ENCODE measurements at regions not wholly inside any gene's neighbourhood (a gene's known extent, or its start where the extent isn't known, plus 50 kb on each side); places are given as distances from the start of the nearest gene placed in this dataset.

DNA sequence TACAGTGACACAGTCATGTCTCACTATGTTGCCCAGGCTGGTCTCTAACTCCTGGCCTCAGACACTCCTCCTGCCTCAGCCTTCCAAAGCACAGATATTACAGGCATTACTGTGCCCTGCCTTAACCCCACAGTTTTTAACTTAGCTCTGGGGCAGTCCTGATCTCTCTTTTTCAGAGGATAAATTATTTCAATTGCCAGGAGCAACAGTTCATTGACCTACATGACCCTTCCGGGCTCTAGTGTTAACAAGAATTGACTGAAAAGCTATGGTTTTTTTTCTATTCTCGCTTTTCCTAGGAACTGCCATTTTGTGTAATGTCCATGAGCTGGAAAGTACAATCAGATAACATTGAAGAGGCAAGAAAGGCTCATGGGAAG, 92.8 kb downstream of the HNRNPLL start:
- Mint-ChIP-seq H3K27me3 (ENCODE audit: low read depth) (no peaks in the 10 kb centered on the region), H3K9me3 (no peaks in the 10 kb centered on the region), H3K27ac (peak overlapping the region in 2 of 3 experiments; percentile 60 to 75), H3K36me3 (ENCODE audit: low read depth) (no peaks in the 10 kb centered on the region), H3K4me3 (no peak overlapping the region), H3K4me1 (peaks cover 58% of the 10 kb centered on the region)
- TF ChIP-seq, protein P1, sequence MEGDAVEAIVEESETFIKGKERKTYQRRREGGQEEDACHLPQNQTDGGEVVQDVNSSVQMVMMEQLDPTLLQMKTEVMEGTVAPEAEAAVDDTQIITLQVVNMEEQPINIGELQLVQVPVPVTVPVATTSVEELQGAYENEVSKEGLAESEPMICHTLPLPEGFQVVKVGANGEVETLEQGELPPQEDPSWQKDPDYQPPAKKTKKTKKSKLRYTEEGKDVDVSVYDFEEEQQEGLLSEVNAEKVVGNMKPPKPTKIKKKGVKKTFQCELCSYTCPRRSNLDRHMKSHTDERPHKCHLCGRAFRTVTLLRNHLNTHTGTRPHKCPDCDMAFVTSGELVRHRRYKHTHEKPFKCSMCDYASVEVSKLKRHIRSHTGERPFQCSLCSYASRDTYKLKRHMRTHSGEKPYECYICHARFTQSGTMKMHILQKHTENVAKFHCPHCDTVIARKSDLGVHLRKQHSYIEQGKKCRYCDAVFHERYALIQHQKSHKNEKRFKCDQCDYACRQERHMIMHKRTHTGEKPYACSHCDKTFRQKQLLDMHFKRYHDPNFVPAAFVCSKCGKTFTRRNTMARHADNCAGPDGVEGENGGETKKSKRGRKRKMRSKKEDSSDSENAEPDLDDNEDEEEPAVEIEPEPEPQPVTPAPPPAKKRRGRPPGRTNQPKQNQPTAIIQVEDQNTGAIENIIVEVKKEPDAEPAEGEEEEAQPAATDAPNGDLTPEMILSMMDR (IDR thresholded peaks at IDR 0.05; ENCODE audit: unreplicated experiment in 3 of 3), result no peak

DNA sequence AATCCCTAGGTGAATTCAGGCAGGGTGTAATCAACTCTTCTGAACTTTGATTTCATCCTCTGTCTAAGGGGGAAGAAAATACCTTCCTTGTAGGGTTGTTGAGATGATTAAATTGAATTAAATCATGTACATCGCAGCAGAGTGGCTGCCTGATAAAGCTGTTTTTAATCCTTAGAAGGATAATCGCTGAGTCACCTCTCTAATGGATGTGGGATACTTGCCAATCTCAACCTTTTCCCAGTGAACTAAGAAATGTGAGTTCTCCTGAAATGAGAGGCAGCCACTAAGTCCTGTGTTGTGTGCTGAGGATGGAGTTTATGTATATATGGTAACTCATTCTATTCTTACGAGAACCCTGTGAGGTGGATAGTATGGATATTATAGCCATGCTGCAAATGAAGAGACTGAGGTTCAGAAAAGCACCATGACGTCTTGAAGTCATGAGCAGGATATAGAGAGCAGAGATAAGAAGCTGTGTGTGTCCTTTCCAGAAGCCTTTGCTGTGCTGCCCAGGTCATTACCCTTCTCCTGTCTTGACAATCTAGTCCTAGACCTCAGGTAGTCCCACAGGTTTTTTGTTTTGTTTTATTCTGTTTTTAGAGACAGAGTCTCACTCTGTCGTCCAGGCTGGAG, 93.3 kb downstream of the HNRNPLL start:
- Mint-ChIP-seq H3K27me3 (ENCODE audit: low read depth) (no peaks in the 10 kb centered on the region), H3K27ac (peak overlapping the region in 2 of 3 experiments; percentile 60 to 75), H3K4me1 (peaks cover 57% of the 10 kb centered on the region), H3K4me3 (no peak overlapping the region), H3K36me3 (ENCODE audit: low read depth) (no peaks in the 10 kb centered on the region), H3K9me3 (no peaks in the 10 kb centered on the region)
- TF ChIP-seq, protein P1 (IDR thresholded peaks at IDR 0.05; ENCODE audit: unreplicated experiment in 3 of 3), result no peak

DNA sequence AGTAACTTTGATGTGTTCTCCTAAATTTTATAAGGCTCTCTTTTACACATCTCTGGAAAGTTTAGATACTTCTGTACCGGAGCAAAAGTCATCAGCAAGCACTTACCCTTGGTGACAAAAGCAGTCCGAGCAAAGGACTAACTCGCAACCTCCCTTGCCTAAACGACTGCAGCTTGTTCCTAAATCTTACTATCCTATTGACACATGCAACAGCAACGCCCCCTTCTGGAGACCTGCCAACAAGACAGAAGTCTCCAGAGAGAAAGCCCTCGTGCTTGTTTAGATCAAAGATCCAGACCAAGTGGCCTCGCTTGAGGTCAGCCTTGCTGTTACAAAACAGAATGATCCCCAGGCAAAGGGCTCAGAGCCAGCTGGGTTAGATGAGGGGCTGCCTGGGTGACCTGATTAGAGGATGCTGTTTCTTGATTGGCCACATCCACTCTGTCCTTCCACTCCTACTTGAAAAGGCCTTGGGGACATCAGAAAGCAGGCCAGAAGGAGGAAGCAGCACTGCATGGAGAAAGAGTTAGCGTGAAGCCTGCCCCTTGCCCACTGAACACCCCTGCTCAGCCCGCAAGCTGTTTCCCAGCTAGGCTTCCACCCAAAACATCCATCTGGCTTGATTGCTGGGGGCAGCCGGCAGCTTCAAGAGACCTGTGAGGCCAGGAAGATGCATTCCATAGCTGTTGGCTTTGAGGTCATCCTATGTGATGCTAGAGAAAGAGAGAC, 94.3 kb downstream of the HNRNPLL start:
- no peaks in the 10 kb centered on the region for H3K9me3 Mint-ChIP-seq
- peaks cover 1% of the 10 kb centered on the region for H3K27me3 Mint-ChIP-seq (ENCODE audit: low read depth)
- H3K27ac Mint-ChIP-seq, result peak overlapping the region; percentile 20 to 75 (median 60)
- TF ChIP-seq, protein P1 (IDR thresholded peaks at IDR 0.05; ENCODE audit: unreplicated experiment in 3 of 3), result peak; percentile 50 to 72 (median 65)
- no peaks in the 10 kb centered on the region for H3K36me3 Mint-ChIP-seq (ENCODE audit: low read depth)
- H3K4me3 Mint-ChIP-seq, result no peak overlapping the region
- peaks cover 58% of the 10 kb centered on the region for H3K4me1 Mint-ChIP-seq

DNA sequence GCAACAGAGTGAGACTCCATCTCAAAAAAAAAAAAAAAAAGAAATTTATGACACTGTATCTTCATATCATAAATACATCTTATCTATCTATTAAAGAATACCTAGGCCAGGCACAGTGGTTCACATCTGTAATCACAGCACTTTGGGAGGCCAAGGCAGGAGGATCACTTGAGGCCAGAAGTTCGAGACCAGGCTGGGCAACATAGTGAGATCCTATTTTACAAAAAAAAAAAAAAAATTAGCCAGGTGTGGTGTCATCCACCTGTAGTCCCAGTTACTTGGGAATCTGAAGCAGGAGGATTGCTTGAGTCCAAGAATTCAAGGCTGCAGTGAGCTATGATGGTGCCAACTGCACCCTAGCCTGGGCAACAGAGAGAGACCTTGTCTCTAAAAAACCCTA, 95.0 kb downstream of the HNRNPLL start:
- TF ChIP-seq, protein P1 (IDR thresholded peaks at IDR 0.05; ENCODE audit: unreplicated experiment in 3 of 3), result no peak
- no peak overlapping the region for H3K27ac Mint-ChIP-seq
- no peaks in the 10 kb centered on the region for H3K36me3 Mint-ChIP-seq (ENCODE audit: low read depth)
- H3K4me3 Mint-ChIP-seq, result no peak overlapping the region
- H3K27me3 Mint-ChIP-seq (ENCODE audit: low read depth), result peaks cover 5% of the 10 kb centered on the region
- H3K4me1 Mint-ChIP-seq, result peaks cover 61% of the 10 kb centered on the region
- H3K9me3 Mint-ChIP-seq, result peaks cover 3% of the 10 kb centered on the region

DNA sequence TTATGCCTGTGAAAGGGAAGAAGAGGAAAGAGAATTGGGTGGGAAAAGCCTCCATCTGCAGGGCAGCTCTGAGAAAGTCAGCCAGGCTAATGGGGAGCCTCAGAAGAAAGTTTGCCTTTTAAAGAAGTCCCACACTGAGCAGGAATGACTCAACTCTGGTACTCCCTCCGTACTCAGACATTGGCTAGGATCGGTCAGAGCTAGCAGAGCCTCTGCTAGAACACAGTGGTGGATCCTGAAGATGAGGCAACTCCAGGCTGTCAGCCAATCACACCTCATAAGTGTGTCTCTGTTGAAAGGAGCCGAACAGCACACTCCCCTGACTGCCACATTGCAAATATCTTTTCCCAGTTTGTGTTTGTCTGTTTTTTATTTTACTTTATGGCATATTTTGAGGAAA, 96.9 kb downstream of the HNRNPLL start:
- Mint-ChIP-seq H3K4me1 (peaks cover 63% of the 10 kb centered on the region), H3K36me3 (ENCODE audit: low read depth) (no peaks in the 10 kb centered on the region), H3K4me3 (no peak overlapping the region), H3K9me3 (peaks cover 7% of the 10 kb centered on the region), H3K27ac (peak overlapping the region in 1 of 3 experiments; percentile 13), H3K27me3 (ENCODE audit: low read depth) (peaks cover 5% of the 10 kb centered on the region)
- TF ChIP-seq, protein P1 (IDR thresholded peaks at IDR 0.05; ENCODE audit: unreplicated experiment in 3 of 3), result no peak
